ENCODE measurements at regions not wholly inside any gene's neighbourhood (a gene's known extent, or its start where the extent isn't known, plus 50 kb on each side); places are given as distances from the start of the nearest gene placed in this dataset.

- TF ChIP-seq POLR2A (IDR thresholded peaks at IDR 0.05) (no peak), CTCF (IDR thresholded peaks at IDR 0.05) (no peak)
These were observed 106.8 kb upstream of the FBXL7 start for GRCh38 chr5:15393146-15393545.

Data from uterus (tissue), 2 donors.